Neural cell (in vitro differentiated cells): ENCODE measurements at regions not wholly inside any gene's neighbourhood (a gene's known extent, or its start where the extent isn't known, plus 50 kb on each side); places are given as distances from the start of the nearest gene placed in this dataset.

Source experiments
- H2AFZ ChIP-seq: fragments of 200-600, 300-800 bp; sonication (generic), shearing (Covaris generic); 2 replicates; pipeline ENCODE4 v1.6.0; 2014; ENCODE audit warnings: low read depth, mild to moderate bottlenecking, antibody characterized with exemption, low read length, moderate library complexity
- H3F3A ChIP-seq: fragments of 200-600 bp; shearing (Covaris generic); 2 replicates; pipeline ENCODE4 v1.6.1; 2016; ENCODE audit warnings: mild to moderate bottlenecking, moderate library complexity, mixed read lengths, antibody characterized with exemption, low read length; ENCODE audit not compliant: insufficient read depth, poor library complexity, severe bottlenecking
- H3K27ac ChIP-seq: fragments of 200-600, 300-800 bp; sonication (generic), shearing (Covaris generic); 2 replicates; pipeline ENCODE4 v1.5.1; 2014; ENCODE audit warnings: mild to moderate bottlenecking, low read length, moderate library complexity
- H3K27me3 ChIP-seq: fragments of 300-800, 200-600 bp; sonication (generic), shearing (Covaris generic); 2 replicates; pipeline ENCODE4 v1.6.0; 2014; ENCODE audit warnings: mild to moderate bottlenecking, low read depth, low read length, moderate library complexity; ENCODE audit not compliant: insufficient read depth
- H3K36me3 ChIP-seq: fragments of 300-800, 200-600 bp; sonication (generic), shearing (Covaris generic); 2 replicates; pipeline ENCODE4 v1.5.1; 2014; ENCODE audit warnings: mild to moderate bottlenecking, antibody characterized with exemption, low read length, moderate library complexity; ENCODE audit not compliant: insufficient read depth
- H3K4me2 ChIP-seq: fragments of 300-800, 200-600 bp; sonication (generic), shearing (Covaris generic); 2 replicates; pipeline ENCODE4 v1.6.0; 2014; ENCODE audit warnings: mild to moderate bottlenecking, low read length
- H3K4me3 ChIP-seq: fragments of 300-800, 200-600 bp; sonication (generic), shearing (Covaris generic); 2 replicates; pipeline ENCODE4 v1.5.1; 2014; ENCODE audit warnings: mild to moderate bottlenecking, low read length, moderate library complexity
- H3K79me2 ChIP-seq: fragments of 200-600 bp; shearing (Covaris generic); replicated peaks from 2 replicates; pipeline ENCODE4 v1.6.0; 2014; ENCODE audit warnings: mild to moderate bottlenecking, low read length, moderate library complexity; ENCODE audit not compliant: insufficient read depth
- H3K9ac ChIP-seq: fragments of 300-800, 200-600 bp; sonication (generic), shearing (Covaris generic); 2 replicates; pipeline ENCODE4 v1.6.1; 2016; ENCODE audit warnings: mild to moderate bottlenecking, low read length, mixed read lengths
- H3K9me2 ChIP-seq: fragments of 200-600 bp; shearing (Covaris generic); 2 replicates; pipeline ENCODE4 v1.6.1; 2016; ENCODE audit warnings: mild to moderate bottlenecking, low read length, mixed read lengths; ENCODE audit not compliant: insufficient read depth
- H3K9me3 ChIP-seq: fragments of 200-600, 300-800 bp; sonication (generic), shearing (Covaris generic); 2 replicates; pipeline ENCODE4 v1.6.1; 2016; ENCODE audit warnings: mild to moderate bottlenecking, mixed run types, low read length, moderate library complexity, mixed read lengths
- H4K20me1 ChIP-seq: fragments of 200-600 bp; shearing (Covaris generic); 2 replicates; pipeline ENCODE4 v1.6.1; 2016; ENCODE audit warnings: mild to moderate bottlenecking, mixed run types; ENCODE audit not compliant: insufficient read depth
- EP300 ChIP-seq: fragments of 450-650 bp; conservative IDR thresholded peaks from 2 replicates; pipeline ENCODE4 v1.6.1; 2014; ENCODE audit warnings: antibody characterized with exemption, mild to moderate bottlenecking, moderate library complexity; ENCODE audit not compliant: poor library complexity, severe bottlenecking
- MXI1 ChIP-seq: fragments of 450-650 bp; conservative IDR thresholded peaks from 2 replicates; pipeline ENCODE4 v1.6.1; 2014; ENCODE audit warnings: antibody characterized with exemption, mild to moderate bottlenecking; ENCODE audit not compliant: poor library complexity, severe bottlenecking
- POLR2AphosphoS5 ChIP-seq: IDR thresholded peaks from 2 replicates; pipeline ENCODE4 v1.6.1; 2012
- RAD21 ChIP-seq: fragments of 450-650 bp; conservative IDR thresholded peaks from 2 replicates; pipeline ENCODE4 v1.6.1; 2014; ENCODE audit warnings: antibody characterized with exemption, mild to moderate bottlenecking, moderate library complexity
- REST ChIP-seq: IDR thresholded peaks from 2 replicates; pipeline ENCODE4 v1.6.1; 2012; ENCODE audit warnings: borderline replicate concordance
- SMC3 ChIP-seq: fragments of 450-650 bp; conservative IDR thresholded peaks from 2 replicates; pipeline ENCODE4 v1.6.1; 2014; ENCODE audit warnings: antibody characterized with exemption, mild to moderate bottlenecking, moderate library complexity; ENCODE audit not compliant: poor library complexity
- TAF1 ChIP-seq: IDR thresholded peaks from 2 replicates; pipeline ENCODE4 v1.6.1; 2012; ENCODE audit warnings: low read depth
- TF ChIP-seq, protein P1 (sequence below): fragments of 450-650 bp; IDR thresholded peaks from 2 replicates; pipeline ENCODE4 v1.5.1; 2014; ENCODE audit warnings: antibody characterized with exemption, mild to moderate bottlenecking, moderate library complexity; ENCODE audit not compliant: poor library complexity, severe bottlenecking

GRCh38 chr10:46236941-46237681 is 49.7 kb upstream of the ANTXRL start:
- H3K79me2 ChIP-seq = no peaks in the 10 kb centered on the region
- H3K9ac ChIP-seq = no peak overlapping the region
- H2AFZ ChIP-seq = no peak overlapping the region
- no peaks in the 10 kb centered on the region for H3F3A ChIP-seq
- H3K27me3 ChIP-seq = no peaks in the 10 kb centered on the region
- TF ChIP-seq RAD21 = no peak
- no peak for TF ChIP-seq EP300
- TF ChIP-seq SMC3 = no peak
- TF ChIP-seq TAF1 = no peak
- TF ChIP-seq, protein P1, sequence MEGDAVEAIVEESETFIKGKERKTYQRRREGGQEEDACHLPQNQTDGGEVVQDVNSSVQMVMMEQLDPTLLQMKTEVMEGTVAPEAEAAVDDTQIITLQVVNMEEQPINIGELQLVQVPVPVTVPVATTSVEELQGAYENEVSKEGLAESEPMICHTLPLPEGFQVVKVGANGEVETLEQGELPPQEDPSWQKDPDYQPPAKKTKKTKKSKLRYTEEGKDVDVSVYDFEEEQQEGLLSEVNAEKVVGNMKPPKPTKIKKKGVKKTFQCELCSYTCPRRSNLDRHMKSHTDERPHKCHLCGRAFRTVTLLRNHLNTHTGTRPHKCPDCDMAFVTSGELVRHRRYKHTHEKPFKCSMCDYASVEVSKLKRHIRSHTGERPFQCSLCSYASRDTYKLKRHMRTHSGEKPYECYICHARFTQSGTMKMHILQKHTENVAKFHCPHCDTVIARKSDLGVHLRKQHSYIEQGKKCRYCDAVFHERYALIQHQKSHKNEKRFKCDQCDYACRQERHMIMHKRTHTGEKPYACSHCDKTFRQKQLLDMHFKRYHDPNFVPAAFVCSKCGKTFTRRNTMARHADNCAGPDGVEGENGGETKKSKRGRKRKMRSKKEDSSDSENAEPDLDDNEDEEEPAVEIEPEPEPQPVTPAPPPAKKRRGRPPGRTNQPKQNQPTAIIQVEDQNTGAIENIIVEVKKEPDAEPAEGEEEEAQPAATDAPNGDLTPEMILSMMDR = no peak
- TF ChIP-seq REST = no peak
- TF ChIP-seq MXI1 = no peak
- TF ChIP-seq POLR2AphosphoS5 = no peak
- no peak overlapping the region for H3K27ac ChIP-seq
- H3K4me2 ChIP-seq = no peak overlapping the region
- no peak overlapping the region for H3K4me3 ChIP-seq
- no peaks in the 10 kb centered on the region for H3K36me3 ChIP-seq
- no peaks in the 10 kb centered on the region for H4K20me1 ChIP-seq
- no peaks in the 10 kb centered on the region for H3K9me3 ChIP-seq
- no peaks in the 10 kb centered on the region for H3K9me2 ChIP-seq
